AG09309 (cell line): ENCODE measurements at regions not wholly inside any gene's neighbourhood (a gene's known extent, or its start where the extent isn't known, plus 50 kb on each side); places are given as distances from the start of the nearest gene placed in this dataset.

ENCODE experiments used
- DNase-seq: peaks from one replicate; pipeline ENCODE4 v3.0.0-alpha.2; 2010; ENCODE audit warnings: low read depth
- H3K4me3 ChIP-seq: 2 replicates; pipeline ENCODE4 v1.5.1; 2011; ENCODE audit warnings: mild to moderate bottlenecking, low read depth, low read length, moderate library complexity; ENCODE audit not compliant: control insufficient read depth
- CTCF ChIP-seq: IDR thresholded peaks from 2 replicates; pipeline ENCODE4 v1.5.1; 2011; ENCODE audit warnings: mild to moderate bottlenecking, low read depth, low read length, inconsistent platforms; ENCODE audit not compliant: insufficient read depth, control insufficient read depth; ENCODE audit errors: missing control alignments

DNA sequence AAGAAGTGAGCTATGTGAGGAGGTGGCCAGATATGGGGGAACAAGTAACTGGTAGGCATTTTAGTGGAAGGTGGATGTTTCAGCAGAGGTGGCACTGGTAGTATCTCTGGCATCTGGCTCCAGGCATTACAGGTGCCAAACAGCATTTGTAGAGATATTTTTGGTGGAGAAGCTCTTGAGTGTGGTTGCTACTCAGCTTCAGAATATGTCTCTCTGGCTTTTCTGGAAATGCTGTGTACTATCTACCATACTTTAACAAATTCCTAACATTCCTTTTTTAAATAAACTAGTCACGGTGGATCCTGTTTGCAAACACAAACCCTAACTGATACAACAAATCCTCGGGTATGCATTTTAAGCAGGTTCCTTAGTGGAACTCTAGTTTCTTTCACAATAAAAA lies 128.0 kb downstream of the BARX2 start:
- no peak overlapping the region for H3K4me3 ChIP-seq
- no peak for DNase-seq
- no peak for TF ChIP-seq CTCF

- no peak for TF ChIP-seq CTCF
- DNase-seq = no peak
These were observed 129.6 kb downstream of the BARX2 start for GRCh38 chr11:129505266-129505665.

DNA sequence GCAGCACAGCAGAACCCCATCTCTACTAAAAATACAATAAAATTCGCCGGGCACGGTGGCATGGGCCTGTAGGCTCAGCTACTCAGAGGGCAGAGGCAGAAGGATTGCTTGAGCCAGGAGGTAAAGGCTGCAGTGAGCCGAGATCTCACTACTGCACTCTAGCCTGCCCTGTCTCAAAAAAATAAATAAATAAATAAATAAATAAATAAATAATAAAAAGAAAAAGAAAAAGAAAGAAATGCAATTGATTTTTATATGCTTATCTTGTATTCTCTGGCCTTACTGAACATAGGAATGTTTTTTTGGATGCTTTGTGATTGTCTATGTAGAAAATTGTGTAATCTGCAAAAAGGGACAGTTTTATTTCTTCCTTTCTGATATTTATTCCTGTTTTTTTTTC lies 132.5 kb downstream of the BARX2 start:
- DNase-seq = no peak
- no peak overlapping the region for H3K4me3 ChIP-seq
- TF ChIP-seq CTCF = no peak

More at GRCh38 chr11:129505266-129505665, 129.6 kb downstream of the BARX2 start:
- H3K4me3 ChIP-seq = no peak overlapping the region

- no peak overlapping the region for H3K4me3 ChIP-seq
- TF ChIP-seq CTCF = no peak
- no peak for DNase-seq
These were observed 152.6 kb downstream of the BARX2 start for GRCh38 chr11:129528296-129528695.

DNA sequence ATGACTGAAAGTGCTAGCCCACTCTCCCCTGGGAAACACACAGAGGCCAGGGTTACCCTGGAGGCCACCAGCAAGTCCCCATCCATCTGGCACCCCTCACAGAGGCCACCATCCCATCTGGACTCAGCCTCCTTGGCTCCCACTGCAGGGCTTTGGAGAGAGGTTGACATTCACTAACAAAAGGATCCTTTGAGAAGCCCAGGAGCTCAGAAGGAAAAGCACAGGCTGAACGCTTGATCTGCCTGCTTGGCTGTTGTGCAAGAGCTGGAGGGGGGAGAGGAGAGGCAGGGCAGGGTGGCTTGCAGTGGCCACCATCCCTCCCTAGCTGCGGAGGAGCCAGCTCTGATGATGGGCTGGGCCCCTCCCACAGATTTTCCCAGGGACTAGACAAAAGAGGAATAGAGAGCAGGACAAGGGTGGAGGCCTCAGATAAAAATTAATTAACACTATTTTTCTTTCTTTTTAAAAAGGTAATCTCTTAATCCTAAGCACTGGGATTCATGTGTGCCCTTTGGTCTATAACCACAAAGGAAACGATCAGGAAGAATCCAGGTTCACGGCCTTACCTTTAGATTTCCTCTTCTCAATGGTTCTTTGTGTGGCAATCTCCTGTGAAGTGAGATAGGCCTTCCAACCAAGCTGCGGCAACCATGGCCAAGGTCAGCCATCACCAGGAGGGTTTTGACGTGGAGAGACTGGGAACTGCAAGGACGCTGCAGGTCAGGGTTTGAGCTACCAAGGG lies 154.7 kb downstream of the BARX2 start:
- DNase-seq = no peak
- no peak for TF ChIP-seq CTCF
- H3K4me3 ChIP-seq = no peak overlapping the region

DNA sequence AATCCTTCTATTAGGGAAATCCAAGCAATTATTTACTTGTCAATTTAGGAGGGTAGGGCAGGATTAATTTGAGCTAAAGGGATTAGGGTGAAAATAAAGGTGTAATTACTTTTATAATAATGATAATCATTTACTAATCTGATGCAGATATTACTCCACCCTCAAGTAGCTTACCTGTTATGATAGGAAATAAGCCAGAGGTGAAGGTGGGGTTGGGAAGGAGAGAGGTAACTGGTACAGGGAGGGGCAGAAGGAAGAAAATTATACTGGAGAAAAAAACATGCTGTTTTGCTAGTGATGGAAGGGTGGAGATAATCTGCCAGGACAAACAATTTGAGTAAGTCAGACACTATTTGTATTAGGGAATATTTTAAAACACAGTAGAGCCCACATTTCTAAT lies 157.7 kb downstream of the BARX2 start:
- DNase-seq = no peak
- no peak for TF ChIP-seq CTCF
- H3K4me3 ChIP-seq = no peak overlapping the region
